Activated CD8-positive, alpha-beta memory T cell treated with anti-CD3 and anti-CD28 coated beads, Interleukin-2, amount 50 U/mL, for 48 hours (primary cell): ENCODE measurements at regions not wholly inside any gene's neighbourhood (a gene's known extent, or its start where the extent isn't known, plus 50 kb on each side); places are given as distances from the start of the nearest gene placed in this dataset.

ENCODE experiments used
- DNase-seq: peaks from one replicate; pipeline ENCODE4 v3.0.0-alpha.2; 2020

GRCh38 chr5:159385536-159385935 lies 55.2 kb upstream of the IL12B start:
- no peak for DNase-seq

GRCh38 chr5:159386028-159386711 lies 55.9 kb upstream of the IL12B start:
- DNase-seq: no peak

GRCh38 chr5:159392871-159393270 lies 62.6 kb upstream of the IL12B start:
- DNase-seq: no peak

GRCh38 chr5:159393854-159394274 lies 63.6 kb upstream of the IL12B start:
- DNase-seq: no peak

DNA sequence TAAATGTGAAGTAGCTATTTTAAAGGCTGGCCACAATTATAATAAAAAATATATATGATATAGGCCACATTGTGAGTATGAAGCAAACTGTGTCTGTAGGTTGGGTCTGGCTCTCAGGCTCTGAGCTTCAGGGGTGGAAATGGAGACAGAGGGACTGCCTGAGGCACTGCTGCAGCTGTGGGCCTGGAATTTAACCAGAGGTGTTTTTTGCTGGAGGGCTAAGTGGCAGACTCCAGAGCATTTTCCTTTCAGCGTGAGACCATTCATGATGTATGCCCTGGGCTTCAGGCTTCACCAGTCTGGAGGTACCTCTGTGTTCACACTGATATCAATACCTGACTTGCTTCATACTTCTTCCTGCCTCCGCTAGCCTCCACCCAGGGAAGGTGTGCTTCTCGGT lies 64.9 kb upstream of the IL12B start:
- DNase-seq: no peak

GRCh38 chr5:159398936-159399335 lies 68.6 kb upstream of the IL12B start:
- no peak for DNase-seq

DNA sequence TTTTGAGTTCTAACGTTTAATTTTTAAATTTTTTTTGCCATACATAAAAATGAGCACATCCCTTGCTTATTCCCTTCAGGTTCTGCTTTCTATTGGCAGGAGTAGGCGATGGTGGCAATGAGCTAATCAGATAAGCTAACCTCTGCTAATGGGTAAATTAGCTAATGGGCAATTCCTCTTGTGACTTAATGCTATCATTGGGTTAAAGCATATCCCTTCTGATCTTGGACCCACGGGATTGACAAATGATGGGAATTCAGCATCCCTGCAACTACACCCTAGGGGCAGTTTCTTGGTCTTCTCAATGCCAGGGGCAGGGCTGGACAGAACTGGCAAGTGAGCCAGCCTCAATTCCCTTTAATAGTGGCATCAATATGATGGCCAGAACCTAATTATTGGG lies 70.2 kb upstream of the IL12B start:
- no peak for DNase-seq

DNA sequence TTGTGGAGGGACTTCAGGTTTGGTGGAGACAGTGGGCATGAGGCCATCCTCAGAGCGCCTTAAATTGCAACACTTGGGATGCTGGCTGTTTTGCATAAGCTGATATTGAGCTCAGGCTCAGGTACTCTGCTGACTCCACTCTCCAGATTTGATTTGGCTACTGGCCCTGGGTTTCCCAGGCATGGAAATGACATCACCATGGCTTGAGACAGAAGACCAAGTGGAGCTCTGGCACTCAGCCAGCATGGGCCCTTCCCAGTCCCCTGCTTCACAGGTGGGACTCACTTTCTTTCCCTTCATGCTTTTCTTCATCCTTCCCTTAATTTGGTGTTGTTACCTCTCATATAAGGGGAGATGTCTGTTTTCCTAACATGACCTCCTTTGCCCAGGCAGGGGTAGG lies 72.0 kb upstream of the IL12B start:
- DNase-seq: no peak

GRCh38 chr5:159402856-159403255 lies 72.6 kb upstream of the IL12B start:
- no peak for DNase-seq

DNA sequence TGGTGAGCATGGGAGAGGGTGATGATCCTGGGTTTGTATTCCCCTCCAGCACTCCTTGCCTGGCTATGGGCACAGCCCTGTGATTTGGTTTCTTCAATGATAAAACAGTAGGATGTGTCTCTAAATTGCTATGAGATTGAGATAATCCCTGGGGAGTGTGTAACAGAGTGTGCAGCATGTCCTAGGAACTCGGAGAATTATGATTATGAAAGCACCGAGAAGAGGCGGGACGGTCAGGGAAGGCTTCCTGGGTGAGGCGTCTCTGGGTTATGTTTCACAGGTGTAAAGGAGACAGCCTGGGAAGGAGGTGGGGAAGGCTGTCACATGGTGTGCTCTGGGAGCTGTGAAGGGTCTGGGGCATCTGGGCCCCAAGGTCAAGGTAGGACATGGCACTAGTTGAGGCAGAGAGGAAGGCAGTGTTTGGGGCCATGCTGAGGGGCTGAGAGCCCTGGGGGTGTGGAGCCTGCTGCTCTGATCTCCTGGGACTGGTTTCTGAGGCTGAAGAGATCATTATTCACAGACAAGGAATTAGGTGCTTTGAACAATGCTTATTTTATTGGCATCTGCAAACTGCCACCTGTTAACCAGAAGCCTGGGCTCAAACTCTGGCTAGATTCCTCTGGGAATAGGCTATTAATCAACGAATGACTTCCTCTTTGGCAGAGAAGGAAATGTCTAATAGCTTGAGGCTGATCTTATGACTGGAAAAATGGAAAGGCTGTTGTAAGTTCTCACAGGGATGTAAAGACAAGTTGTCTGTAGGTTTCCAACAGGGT lies 73.8 kb upstream of the IL12B start:
- DNase-seq: no peak

DNA sequence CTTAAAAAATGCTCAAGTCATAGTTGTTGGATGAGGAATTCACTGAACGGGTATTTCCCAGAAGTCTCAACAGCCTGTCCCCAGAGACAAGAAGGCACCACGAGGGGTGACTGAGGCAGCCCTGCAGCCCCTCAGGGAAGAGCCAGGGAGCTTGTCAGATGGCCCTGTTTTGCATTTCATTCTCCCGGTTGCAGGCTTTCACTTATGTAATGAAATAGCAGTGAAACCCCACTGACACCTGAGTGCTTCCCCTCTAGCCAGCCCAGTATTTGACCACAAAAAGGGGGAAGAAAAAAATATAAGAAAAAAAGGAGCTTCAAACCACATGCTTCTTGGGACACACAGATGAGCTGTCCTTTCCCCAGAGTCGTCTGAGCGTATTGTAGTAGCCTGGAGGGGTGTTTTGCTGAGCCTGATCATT lies 75.3 kb upstream of the IL12B start:
- DNase-seq: no peak

GRCh38 chr5:159406571-159406970 lies 76.3 kb upstream of the IL12B start:
- DNase-seq: no peak

DNA sequence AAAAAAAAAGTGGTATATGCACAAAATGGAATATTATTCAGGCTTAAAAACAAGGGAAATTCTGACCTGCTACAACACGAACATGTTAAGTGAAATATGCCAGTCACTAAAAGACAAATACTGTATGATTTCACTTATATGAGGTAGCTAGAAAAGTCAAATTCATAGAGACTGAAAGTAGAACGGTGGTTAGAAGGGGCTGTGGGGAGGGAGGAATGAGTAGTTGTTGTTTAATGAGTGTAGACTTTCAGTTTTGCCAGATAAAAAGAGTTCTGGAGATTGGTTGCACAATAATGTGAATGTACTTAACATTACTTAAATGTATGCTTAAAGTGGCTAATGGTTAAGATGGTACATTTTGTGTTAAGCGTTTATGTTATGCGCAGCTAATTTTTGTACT lies 79.5 kb upstream of the IL12B start:
- no peak for DNase-seq

- DNase-seq: no peak
Measured at GRCh38 chr5:159410480-159410879, 80.2 kb upstream of the IL12B start.

DNA sequence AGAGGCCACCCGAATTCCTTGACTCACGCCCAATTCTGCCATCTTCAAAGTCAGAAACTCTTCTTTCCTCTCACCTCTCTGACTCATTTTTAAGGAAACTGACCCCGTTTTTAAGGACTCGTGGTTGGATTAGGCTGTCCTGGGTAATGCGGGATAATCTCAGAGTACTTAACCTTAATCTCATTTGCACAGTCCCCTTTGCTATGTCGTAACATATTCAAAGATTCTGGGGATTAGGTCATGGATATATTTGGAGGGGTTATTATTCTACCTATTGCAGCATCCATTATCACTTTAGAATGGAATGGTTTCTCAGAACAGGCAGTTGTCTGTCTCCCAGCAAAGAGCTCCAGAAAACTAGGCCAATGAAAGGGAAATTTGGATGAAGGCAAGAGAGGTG lies 80.8 kb upstream of the IL12B start:
- no peak for DNase-seq

DNA sequence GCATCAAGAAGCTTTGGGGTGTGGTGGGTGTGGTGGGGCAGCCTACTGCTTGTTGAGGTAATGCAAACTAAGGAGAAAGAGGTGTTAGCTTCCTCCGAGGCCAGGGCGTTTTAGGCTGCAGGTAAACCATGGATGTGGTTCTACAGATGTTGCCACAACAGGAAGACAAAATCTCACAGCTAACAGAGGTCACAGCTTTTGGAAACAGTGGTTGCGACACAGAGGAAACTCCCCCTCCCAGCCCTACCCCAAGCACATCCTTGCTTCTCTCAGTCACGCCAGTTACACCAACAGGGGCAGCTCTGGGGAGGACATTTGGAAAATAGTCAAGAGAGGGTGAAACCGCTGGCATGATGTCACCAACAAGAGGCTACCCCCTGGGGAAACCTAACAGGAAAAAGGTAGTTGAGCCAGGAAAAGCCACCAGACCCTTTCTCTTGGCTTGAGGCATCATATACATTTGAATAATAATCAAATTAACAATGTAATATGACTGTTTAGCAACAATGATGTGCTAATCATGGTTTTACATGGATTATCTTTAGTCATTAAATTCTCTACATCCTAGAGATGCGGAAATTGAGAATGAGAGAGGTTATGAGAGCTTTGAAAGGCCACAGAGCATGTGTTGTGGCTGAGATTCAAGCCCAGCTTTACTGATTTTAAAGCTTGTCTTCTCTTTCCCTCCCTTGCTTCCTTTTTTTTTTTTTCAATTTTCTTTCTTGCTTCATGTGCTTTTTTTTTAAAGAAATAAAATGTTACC lies 82.2 kb upstream of the IL12B start:
- DNase-seq: peak; percentile 73

- DNase-seq: no peak
Measured at GRCh38 chr5:159414021-159414420, 83.7 kb upstream of the IL12B start.

DNA sequence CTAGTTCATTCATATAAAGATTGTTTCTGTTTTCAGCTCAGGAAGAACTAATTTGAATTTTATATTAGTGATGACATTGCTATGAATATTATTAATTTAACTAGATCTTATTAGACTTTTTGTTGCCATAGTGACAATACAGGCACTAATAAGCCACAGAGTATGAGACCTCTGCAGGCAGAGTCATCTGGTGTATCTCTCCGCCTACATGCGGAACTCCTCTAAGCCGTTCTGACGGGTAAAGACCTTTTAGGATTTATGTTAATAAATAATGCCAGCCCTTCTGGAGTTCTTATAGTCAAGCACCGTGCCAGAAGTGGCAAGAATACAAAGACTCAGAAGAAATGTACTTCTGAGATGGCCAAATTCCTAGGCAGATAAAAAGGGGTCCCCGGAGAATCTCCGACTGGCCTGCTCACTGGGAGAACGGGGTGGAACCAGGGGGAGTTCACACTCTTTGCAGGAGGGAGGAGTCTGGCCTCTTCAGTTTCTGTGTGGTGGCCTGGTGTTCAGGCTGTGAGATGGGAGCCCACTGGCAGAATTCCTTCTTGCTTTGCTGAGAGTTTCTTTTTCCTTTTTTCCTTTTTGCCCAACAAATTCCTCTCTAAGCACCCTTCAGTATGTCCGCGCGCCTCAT lies 85.1 kb upstream of the IL12B start:
- DNase-seq: no peak

DNA sequence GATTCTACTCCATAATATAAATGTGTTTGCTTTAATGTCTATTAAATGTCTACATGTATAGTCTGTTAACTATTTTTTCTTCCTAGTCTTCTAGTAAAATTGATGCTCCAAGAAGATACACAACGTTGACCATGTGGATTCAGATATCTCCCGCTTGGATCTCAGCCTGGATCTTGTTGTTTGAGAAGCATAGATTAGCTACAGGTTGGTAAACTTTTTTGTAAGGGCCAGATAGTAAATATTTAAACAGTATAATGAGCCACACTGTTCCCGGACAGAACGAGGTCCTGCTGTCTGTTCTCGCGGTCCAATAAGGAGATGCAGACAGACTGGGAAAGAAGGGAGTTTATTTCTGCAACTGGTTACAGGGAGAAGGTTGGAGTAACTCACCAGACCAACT lies 86.2 kb upstream of the IL12B start:
- DNase-seq: no peak

DNA sequence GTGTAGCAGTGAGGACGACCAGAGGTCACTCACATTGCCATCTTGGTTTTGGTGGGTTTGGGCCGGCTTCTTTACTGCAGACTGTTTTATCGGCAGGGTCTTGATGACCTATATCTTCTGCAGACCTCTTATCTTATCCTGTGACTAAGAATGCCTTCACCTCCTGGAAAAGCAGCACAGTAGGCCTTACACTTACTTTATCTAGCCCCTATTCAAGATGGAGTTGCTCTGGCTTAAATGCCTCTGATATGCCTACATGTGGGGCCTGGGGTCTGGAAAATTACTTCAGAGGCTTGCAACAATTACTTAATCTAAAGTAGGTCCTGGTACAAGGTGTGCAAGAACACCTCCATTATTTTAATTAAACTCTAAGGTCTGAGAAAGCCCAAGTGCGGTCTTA lies 86.9 kb upstream of the IL12B start:
- DNase-seq: no peak

DNA sequence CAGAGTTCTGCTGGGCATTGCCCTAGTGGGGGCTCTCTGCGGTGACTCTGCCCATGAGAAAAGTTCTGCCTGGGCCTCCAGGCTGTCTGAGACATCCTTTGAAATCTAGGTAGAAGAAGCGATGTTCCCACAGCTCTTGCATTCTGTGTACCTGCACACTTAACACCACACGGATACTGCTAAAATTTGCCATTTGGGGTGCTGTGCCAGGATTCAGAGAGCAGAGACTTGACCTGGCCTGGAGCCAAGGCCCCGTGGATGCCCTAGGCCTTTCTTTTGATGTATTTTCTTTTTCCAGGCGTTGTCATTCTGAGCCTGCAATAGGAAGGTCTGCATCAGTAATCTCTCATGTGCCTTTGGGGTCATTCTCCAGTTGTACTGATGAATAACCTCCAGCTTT lies 89.3 kb upstream of the IL12B start:
- no peak for DNase-seq

DNA sequence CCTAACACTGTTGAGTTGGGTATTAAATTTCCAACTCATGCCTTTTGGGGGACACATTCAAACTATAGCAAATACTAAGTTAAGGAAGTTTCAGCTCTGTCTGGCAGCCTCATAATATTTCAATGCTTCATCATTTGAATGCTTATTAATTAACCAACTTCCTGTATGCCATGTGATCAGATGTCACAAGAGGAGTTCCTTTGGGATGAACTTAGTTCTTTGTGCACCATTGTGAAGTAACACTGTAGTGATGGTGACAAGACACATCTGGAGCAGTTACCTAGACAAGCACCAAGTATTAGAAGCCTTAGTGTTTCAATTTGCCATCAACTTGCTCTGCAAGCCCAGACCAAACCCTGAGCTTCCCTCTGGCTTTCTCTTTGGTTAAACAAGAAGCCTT lies 90.7 kb upstream of the IL12B start:
- DNase-seq: no peak

DNA sequence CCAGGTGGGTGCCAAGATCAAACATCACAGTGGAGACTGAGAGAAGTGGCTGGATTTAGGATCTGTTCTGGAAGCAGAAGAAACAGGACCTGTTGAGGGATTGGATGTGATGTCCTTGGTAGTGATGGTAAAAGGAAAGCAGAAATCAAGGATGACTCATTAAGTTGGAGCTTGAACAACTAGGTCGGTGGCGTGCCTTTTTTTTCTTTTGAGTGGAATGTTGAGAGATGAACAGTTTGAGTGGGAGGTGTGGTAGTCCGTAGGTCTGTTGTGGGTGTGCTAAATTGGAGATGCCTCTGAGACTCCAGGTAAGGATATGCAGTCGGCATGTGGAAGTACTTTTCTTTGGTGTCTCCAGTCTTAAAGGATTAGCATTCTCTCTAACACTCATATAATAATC lies 92.1 kb upstream of the IL12B start:
- DNase-seq: no peak

DNA sequence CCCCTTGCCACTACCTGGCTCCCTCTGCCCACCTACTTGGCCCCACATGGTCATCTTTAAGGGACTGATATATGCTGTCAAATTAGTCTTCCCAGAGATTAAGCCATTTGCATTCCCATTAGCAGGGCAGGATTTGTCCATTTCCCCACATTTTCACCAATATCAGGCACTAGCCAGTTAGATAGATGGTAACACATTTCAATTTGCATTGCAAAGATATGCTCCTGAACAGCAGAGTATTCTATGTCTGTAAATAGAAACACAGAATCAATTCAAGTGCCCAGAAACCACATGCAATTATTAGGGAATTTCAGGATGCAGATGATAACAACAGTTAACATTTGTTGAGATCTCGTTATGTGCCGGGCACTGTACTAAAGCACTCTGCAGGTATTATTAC lies 92.6 kb upstream of the IL12B start:
- no peak for DNase-seq
